PFSK-1 (cell line): ENCODE measurements at regions not wholly inside any gene's neighbourhood (a gene's known extent, or its start where the extent isn't known, plus 50 kb on each side); places are given as distances from the start of the nearest gene placed in this dataset.

Experiments used
- FOXP2 ChIP-seq: optimal IDR thresholded peaks from 2 replicates; pipeline ENCODE3; 2011; ENCODE audit warnings: borderline replicate concordance, control low read depth, inconsistent platforms; ENCODE audit not compliant: insufficient read depth; ENCODE audit errors: extremely low read length, extremely low read depth
- SIN3A ChIP-seq: IDR thresholded peaks from 2 replicates; pipeline ENCODE4 v1.6.1; 2012; ENCODE audit warnings: mild to moderate bottlenecking, low read length, moderate library complexity, borderline replicate concordance; ENCODE audit not compliant: insufficient read depth
- TAF1 ChIP-seq: IDR thresholded peaks from 2 replicates; pipeline ENCODE4 v1.6.1; 2012; ENCODE audit warnings: low read length, control low read depth, borderline replicate concordance; ENCODE audit not compliant: insufficient read depth

GRCh38 chr11:23542816-23543215 lies 682.5 kb upstream of the CCDC179 start:
- no peak for TF ChIP-seq FOXP2
- TF ChIP-seq SIN3A, result no peak
- no peak for TF ChIP-seq TAF1
